Adrenal gland (tissue), 5 donors: ENCODE measurements at regions not wholly inside any gene's neighbourhood (a gene's known extent, or its start where the extent isn't known, plus 50 kb on each side); places are given as distances from the start of the nearest gene placed in this dataset.

Experiments used
- POLR2A ChIP-seq, 2 donors: fragments of 450-650 bp; IDR thresholded peaks; one replicate each; pipeline ENCODE4 v1.6.1; 2017; ENCODE audit warnings: antibody characterized with exemption in 2 of 2, mild to moderate bottlenecking in 2 of 2, moderate library complexity in 1 of 2
- TF ChIP-seq, protein P1 (sequence below), 6 experiments: fragments of 450-650 bp in 4 of 6; fragments of 200-600 bp in 2 of 6; sonication (generic) in 1 of 6; IDR thresholded peaks; 1 replicate in 5 of 6; 2 replicates in 1 of 6; pipeline versions ENCODE4 v1.5.1 to v1.8.0; 2016 to 2021; ENCODE audit warnings: antibody characterized with exemption in 6 of 6, mild to moderate bottlenecking in 2 of 6, moderate library complexity in 1 of 6
- donor health status: DM: no; HTN: no; CAD: no.

DNA sequence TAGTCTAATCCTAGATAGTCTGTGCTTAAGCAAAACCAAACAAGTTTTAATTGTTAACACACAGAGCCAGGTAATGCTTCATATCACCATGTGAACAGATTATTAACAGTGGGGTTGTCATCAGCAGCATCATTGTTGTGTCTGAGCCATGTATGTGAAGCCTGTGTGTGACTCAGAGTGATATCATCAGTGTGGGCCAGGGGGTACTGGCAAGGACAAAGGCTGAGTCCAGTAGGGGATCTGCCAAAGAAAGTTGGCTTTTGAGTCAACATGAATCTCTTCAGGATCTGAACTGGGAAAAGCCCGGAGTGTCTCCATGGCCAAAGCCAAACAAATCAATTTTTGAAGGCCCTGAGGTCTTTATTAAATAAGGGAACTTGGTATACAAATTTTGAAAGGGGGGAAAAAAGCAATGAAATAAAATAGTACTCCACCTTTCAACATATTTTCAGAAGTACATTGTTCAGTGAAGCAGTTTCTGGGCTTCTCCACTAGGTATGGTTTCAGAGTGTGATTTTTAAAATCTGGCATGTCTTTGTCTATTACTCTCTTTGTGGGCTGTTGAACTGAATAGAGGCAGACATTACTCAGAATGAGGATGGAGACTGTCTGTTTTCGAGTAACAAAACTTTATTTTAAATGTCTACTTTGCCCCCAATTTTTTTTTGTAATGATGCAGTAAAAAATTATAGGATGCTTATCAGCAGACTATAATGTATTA lies 444.2 kb upstream of the JAG1 start:
- TF ChIP-seq, protein P1, sequence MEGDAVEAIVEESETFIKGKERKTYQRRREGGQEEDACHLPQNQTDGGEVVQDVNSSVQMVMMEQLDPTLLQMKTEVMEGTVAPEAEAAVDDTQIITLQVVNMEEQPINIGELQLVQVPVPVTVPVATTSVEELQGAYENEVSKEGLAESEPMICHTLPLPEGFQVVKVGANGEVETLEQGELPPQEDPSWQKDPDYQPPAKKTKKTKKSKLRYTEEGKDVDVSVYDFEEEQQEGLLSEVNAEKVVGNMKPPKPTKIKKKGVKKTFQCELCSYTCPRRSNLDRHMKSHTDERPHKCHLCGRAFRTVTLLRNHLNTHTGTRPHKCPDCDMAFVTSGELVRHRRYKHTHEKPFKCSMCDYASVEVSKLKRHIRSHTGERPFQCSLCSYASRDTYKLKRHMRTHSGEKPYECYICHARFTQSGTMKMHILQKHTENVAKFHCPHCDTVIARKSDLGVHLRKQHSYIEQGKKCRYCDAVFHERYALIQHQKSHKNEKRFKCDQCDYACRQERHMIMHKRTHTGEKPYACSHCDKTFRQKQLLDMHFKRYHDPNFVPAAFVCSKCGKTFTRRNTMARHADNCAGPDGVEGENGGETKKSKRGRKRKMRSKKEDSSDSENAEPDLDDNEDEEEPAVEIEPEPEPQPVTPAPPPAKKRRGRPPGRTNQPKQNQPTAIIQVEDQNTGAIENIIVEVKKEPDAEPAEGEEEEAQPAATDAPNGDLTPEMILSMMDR (IDR thresholded peaks at IDR 0.05): no peak
- no peak for TF ChIP-seq POLR2A (IDR thresholded peaks at IDR 0.05)
